ENCODE measurements at regions not wholly inside any gene's neighbourhood (a gene's known extent, or its start where the extent isn't known, plus 50 kb on each side); places are given as distances from the start of the nearest gene placed in this dataset.

DNA sequence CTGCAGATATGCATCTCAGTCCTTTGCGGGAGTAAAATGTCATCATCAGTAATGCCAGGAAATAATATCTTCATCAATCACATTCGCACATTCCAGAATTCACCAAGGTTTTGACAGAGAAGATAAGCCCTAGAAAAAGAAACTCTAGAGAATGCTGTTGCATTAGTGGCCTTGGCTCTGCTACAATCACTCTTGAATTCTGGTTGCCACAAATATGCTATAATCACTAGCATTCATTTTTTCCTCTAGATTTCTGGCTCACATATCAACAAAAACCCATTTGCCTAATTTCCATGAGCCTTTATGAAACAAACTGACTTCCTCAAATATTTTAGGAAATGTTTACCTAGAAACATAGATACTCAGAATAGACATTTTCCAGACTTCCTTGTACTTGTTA lies 653.4 kb downstream of the ANXA1 start:
- Histone ChIP-seq H3F3A (ENCODE audit: low read depth) (no peaks in the 10 kb centered on the region), H3K9me3 (ENCODE audit: insufficient read depth, low read depth, low read length) (no peaks in the 10 kb centered on the region), H3K9ac (ENCODE audit: low read depth, low read length, poor library complexity, severe bottlenecking) (no peak overlapping the region), H3K36me3 (ENCODE audit: insufficient read depth, low read length) (no peaks in the 10 kb centered on the region), H3K79me2 (ENCODE audit: insufficient read depth, low read length) (no peaks in the 10 kb centered on the region), H4K20me1 (ENCODE audit: insufficient read depth, low read length, poor library complexity, severe bottlenecking) (no peaks in the 10 kb centered on the region), H3K4me2 (ENCODE audit: low read depth, low read length, poor library complexity, severe bottlenecking) (no peak overlapping the region), H3K4me1 (ENCODE audit: insufficient read depth, low read length, poor library complexity, severe bottlenecking) (no peaks in the 10 kb centered on the region), H3K9me2 (replicated peaks; ENCODE audit: low read depth, low read length) (no peaks in the 10 kb centered on the region), H3K27me3 (ENCODE audit: insufficient read depth, low read length, poor library complexity, severe bottlenecking) (no peaks in the 10 kb centered on the region), H2AFZ (ENCODE audit: low read length) (no peak overlapping the region), H3K4me3 (ENCODE audit: low read length, poor library complexity, severe bottlenecking) (no peak overlapping the region)
- TF ChIP-seq CTCF (conservative IDR thresholded peaks at IDR 0.05; ENCODE audit: low read length), result no peak
- no peak for TF ChIP-seq EZH2phosphoT487 (IDR thresholded peaks at IDR 0.05; ENCODE audit: borderline replicate concordance)

GRCh38 chr9:73805853-73806458 lies 654.3 kb downstream of the ANXA1 start:
- Histone ChIP-seq H3K4me1 (ENCODE audit: insufficient read depth, low read length, poor library complexity, severe bottlenecking) (no peaks in the 10 kb centered on the region), H3K4me2 (ENCODE audit: low read depth, low read length, poor library complexity, severe bottlenecking) (no peak overlapping the region), H2AFZ (ENCODE audit: low read length) (no peak overlapping the region), H3K9me3 (ENCODE audit: insufficient read depth, low read depth, low read length) (no peaks in the 10 kb centered on the region), H3K9ac (ENCODE audit: low read depth, low read length, poor library complexity, severe bottlenecking) (no peak overlapping the region), H4K20me1 (ENCODE audit: insufficient read depth, low read length, poor library complexity, severe bottlenecking) (no peaks in the 10 kb centered on the region), H3K9me2 (replicated peaks; ENCODE audit: low read depth, low read length) (no peaks in the 10 kb centered on the region), H3K4me3 (ENCODE audit: low read length, poor library complexity, severe bottlenecking) (no peak overlapping the region), H3K36me3 (ENCODE audit: insufficient read depth, low read length) (no peaks in the 10 kb centered on the region), H3F3A (ENCODE audit: low read depth) (no peaks in the 10 kb centered on the region), H3K27me3 (ENCODE audit: insufficient read depth, low read length, poor library complexity, severe bottlenecking) (no peaks in the 10 kb centered on the region), H3K79me2 (ENCODE audit: insufficient read depth, low read length) (no peaks in the 10 kb centered on the region)
- no peak for TF ChIP-seq CTCF (conservative IDR thresholded peaks at IDR 0.05; ENCODE audit: low read length)
- no peak for TF ChIP-seq EZH2phosphoT487 (IDR thresholded peaks at IDR 0.05; ENCODE audit: borderline replicate concordance)

DNA sequence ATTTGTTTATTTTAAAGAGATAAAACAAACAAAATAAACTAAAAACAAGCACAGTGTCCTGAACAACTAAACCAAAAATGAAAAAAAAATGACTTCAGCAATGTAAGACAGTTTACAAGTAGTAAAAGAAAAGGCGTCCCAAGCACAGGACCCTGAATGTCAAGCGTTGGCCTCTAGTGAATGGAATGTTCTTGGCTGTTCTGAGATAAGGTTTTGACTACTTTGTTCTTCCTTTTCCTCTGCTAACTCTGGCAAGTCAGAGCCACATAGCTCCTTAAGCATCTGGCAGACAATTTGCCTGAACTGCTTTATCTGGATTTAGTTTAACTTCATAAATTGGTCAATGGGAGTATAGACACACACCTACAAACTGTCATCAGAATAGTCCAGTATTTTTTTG lies 655.2 kb downstream of the ANXA1 start:
- no peaks in the 10 kb centered on the region for H3K79me2 ChIP-seq (ENCODE audit: insufficient read depth, low read length)
- H3F3A ChIP-seq (ENCODE audit: low read depth), result no peaks in the 10 kb centered on the region
- H3K4me1 ChIP-seq (ENCODE audit: insufficient read depth, low read length, poor library complexity, severe bottlenecking), result no peaks in the 10 kb centered on the region
- H3K9me2 ChIP-seq (replicated peaks; ENCODE audit: low read depth, low read length), result no peaks in the 10 kb centered on the region
- no peaks in the 10 kb centered on the region for H4K20me1 ChIP-seq (ENCODE audit: insufficient read depth, low read length, poor library complexity, severe bottlenecking)
- no peak overlapping the region for H3K4me2 ChIP-seq (ENCODE audit: low read depth, low read length, poor library complexity, severe bottlenecking)
- no peak for TF ChIP-seq EZH2phosphoT487 (IDR thresholded peaks at IDR 0.05; ENCODE audit: borderline replicate concordance)
- no peak for TF ChIP-seq CTCF (conservative IDR thresholded peaks at IDR 0.05; ENCODE audit: low read length)
- no peak overlapping the region for H2AFZ ChIP-seq (ENCODE audit: low read length)
- no peak overlapping the region for H3K4me3 ChIP-seq (ENCODE audit: low read length, poor library complexity, severe bottlenecking)
- no peak overlapping the region for H3K9ac ChIP-seq (ENCODE audit: low read depth, low read length, poor library complexity, severe bottlenecking)
- no peaks in the 10 kb centered on the region for H3K27me3 ChIP-seq (ENCODE audit: insufficient read depth, low read length, poor library complexity, severe bottlenecking)
- no peaks in the 10 kb centered on the region for H3K9me3 ChIP-seq (ENCODE audit: insufficient read depth, low read depth, low read length)
- H3K36me3 ChIP-seq (ENCODE audit: insufficient read depth, low read length), result no peaks in the 10 kb centered on the region

All from Loucy (cell line).